A673 (cell line): ENCODE measurements at regions not wholly inside any gene's neighbourhood (a gene's known extent, or its start where the extent isn't known, plus 50 kb on each side); places are given as distances from the start of the nearest gene placed in this dataset.

Source experiments
- CTCF ChIP-seq: fragments of 300-800, 200-600 bp; sonication (generic); conservative IDR thresholded peaks from 2 replicates; pipeline ENCODE4 v1.5.1; 2017; ENCODE audit warnings: low read depth, mild to moderate bottlenecking, antibody characterized with exemption, low read length, moderate library complexity, mixed read lengths
- EZH2 ChIP-seq: fragments of 200-600 bp; sonication (generic); IDR thresholded peaks from 2 replicates; pipeline ENCODE4 v1.6.1; 2017; ENCODE audit warnings: borderline replicate concordance, low read depth, mild to moderate bottlenecking, mixed read lengths, antibody characterized with exemption, low read length; ENCODE audit not compliant: poor library complexity, severe bottlenecking

DNA sequence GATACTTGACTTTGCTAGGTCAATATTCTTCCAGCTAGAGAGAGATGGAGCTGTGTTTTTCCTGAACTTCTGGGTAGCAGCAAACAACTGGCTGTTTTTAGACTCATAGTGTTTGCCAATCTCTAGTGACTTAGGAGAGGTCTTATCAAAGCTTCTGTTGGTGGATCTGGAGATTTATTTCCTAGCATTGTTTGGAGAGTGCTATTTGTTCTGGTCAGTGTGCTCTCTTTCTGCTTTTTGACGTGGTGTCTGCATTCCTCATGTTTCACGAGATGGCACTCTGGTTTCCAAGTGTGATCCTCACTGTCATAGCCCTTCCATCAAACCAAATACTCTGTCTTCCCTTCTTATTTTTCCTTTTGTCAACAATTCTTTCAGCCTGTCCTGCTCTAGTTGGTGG lies 88.6 kb upstream of the DAZL start:
- TF ChIP-seq EZH2 (no peak), CTCF (no peak)
